ENCODE measurements at regions not wholly inside any gene's neighbourhood (a gene's known extent, or its start where the extent isn't known, plus 50 kb on each side); places are given as distances from the start of the nearest gene placed in this dataset.
"Not testable (repeated sequence)": the region's sequence is repeated elsewhere in the genome, so short reads cannot be mapped to it uniquely, and the experiment has no call there.

DNA sequence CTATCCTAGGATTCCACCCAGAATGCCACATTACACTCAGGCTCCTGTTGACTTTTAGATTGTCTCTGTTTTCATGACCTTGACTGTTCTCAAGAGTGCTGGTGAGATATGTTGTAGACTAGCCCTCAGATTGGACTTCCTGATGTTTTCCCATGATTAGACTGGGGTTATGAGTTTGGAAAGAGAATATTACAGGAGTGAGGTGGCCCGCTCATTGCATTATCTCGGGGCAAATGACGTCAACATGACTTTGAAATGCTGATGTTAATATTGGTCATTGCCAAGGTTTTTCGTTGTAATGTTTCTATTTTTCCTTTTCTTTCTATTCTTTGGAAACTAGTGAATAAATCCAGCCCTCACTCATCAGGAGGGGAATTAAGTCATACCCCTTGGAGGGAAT lies 355.7 kb upstream of the MON1B start:
- POLR2A ChIA-PET, result no interaction called here
- no peak overlapping the region for H3K4me3 Mint-ChIP-seq
- H3K27ac Mint-ChIP-seq, result no peak overlapping the region
- H3K4me1 Mint-ChIP-seq (ENCODE audit: low read depth), result no peaks in the 10 kb centered on the region
- peaks cover 8% of the 10 kb centered on the region for H3K9me3 Mint-ChIP-seq (ENCODE audit: insufficient read depth)
- H3K27me3 Mint-ChIP-seq (ENCODE audit: low read depth), result no peaks in the 10 kb centered on the region
- CTCF ChIA-PET, result no interaction called here
- no peak for ATAC-seq
- no peak for DNase-seq
- no peaks in the 10 kb centered on the region for H3K36me3 Mint-ChIP-seq (ENCODE audit: low read depth)

DNA sequence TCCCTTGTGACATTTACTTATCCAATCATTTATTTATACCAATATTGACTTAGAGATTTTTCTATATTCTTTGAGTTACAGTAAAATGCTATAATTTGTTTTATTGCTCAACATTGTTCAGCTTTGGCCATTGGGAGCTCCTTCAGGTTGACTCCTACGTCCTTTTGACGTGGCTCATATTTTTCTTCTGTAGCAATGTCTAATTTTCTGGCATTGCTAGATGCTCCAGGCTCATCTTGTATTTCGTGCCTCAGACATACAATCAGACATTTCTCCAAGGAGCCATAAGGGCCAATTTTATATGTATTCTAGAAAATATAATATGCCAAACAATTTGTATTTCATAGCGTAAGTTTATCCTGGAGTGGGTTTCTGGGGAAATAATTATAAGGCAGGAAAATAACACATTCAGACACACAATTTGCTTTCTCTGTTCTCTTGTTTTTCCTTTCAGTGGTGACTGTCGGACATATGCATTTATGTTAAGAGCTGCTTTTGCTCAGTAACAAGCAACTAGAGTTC lies 355.1 kb upstream of the MON1B start:
- DNase-seq, result no peak
- Mint-ChIP-seq H3K27me3 (ENCODE audit: low read depth) (no peaks in the 10 kb centered on the region), H3K4me1 (ENCODE audit: low read depth) (no peaks in the 10 kb centered on the region), H3K9me3 (ENCODE audit: insufficient read depth) (peaks cover 8% of the 10 kb centered on the region), H3K27ac (no peak overlapping the region), H3K36me3 (ENCODE audit: low read depth) (no peaks in the 10 kb centered on the region), H3K4me3 (no peak overlapping the region)
- POLR2A ChIA-PET, result no interaction called here
- CTCF ChIA-PET, result no interaction called here
- ATAC-seq, result no peak

DNA sequence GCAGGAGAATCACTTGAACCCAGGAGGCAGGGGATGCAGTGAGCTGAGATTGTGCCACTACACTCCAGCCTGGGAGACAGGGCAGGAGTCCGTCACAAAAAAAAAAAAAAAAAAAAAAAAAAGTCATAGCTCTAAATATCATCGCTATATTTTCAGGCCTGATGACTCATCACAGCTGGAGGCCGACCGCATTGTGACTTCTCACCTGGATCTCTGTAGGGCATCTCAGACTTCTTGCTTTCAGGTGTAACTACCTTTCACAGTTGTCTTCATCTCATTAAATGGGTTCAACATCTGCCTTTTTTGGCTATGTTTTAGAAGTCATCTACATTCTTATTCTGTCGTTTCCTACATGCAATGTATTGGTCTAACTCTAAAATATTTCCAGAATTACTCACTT lies 353.1 kb upstream of the MON1B start:
- H3K27me3 Mint-ChIP-seq (ENCODE audit: low read depth), result no peaks in the 10 kb centered on the region
- no peak for ATAC-seq
- no peak overlapping the region for H3K4me3 Mint-ChIP-seq
- ChIA-PET CTCF (no interaction called here), POLR2A (no interaction called here)
- peaks cover 13% of the 10 kb centered on the region for H3K9me3 Mint-ChIP-seq (ENCODE audit: insufficient read depth)
- no peaks in the 10 kb centered on the region for H3K4me1 Mint-ChIP-seq (ENCODE audit: low read depth)
- no peak overlapping the region for H3K27ac Mint-ChIP-seq
- H3K36me3 Mint-ChIP-seq (ENCODE audit: low read depth), result no peaks in the 10 kb centered on the region
- no peak for DNase-seq

DNA sequence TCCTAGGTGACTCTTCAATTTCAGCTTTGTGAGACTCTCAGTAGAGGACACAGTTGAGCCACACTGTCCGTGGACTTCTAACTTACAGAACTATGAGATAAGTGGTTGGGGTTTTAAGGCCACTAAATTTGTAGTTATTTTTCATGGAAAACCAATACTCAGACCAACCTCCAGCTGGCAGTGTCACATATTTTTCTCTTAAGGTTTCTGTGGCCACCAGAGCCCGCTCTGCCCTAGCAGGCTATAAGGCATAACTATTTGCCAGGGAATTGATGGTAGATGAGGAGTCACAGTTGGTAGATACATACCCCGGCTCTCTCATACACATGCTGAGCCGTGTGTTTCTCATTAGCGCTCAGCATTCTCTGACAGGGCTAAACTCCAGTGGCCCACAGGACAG lies 336.8 kb upstream of the MON1B start:
- POLR2A ChIA-PET, result no interaction called here
- Mint-ChIP-seq H3K4me1 (ENCODE audit: low read depth) (no peaks in the 10 kb centered on the region), H3K4me3 (no peak overlapping the region), H3K9me3 (ENCODE audit: insufficient read depth) (peaks cover 7% of the 10 kb centered on the region), H3K36me3 (ENCODE audit: low read depth) (no peaks in the 10 kb centered on the region), H3K27ac (no peak overlapping the region), H3K27me3 (ENCODE audit: low read depth) (no peaks in the 10 kb centered on the region)
- ATAC-seq (no peak), DNase-seq (no peak)
- CTCF ChIA-PET, result no interaction called here

DNA sequence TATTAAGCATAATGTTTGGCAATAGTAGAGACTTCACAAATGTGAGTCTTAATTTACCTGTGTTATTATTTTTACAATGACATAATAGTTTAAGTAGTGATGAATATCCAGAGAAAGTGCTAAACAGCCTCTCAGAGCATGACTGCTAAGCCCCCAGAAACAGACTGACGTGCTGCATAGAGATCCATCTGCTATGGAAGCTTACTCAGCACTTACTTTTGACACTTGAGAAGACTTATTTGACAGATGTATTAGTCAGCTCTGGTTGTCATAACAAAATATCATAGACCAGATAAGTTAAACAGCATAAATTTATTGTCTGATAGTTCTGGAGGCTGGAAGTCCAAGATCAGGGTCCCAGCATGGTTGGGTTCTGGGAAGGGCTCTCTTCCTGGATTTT lies 334.9 kb upstream of the MON1B start:
- no peak for ATAC-seq
- Mint-ChIP-seq H3K27ac (no peak overlapping the region), H3K4me3 (no peak overlapping the region), H3K27me3 (ENCODE audit: low read depth) (no peaks in the 10 kb centered on the region), H3K4me1 (ENCODE audit: low read depth) (no peaks in the 10 kb centered on the region), H3K9me3 (ENCODE audit: insufficient read depth) (peaks cover 14% of the 10 kb centered on the region), H3K36me3 (ENCODE audit: low read depth) (no peaks in the 10 kb centered on the region)
- ChIA-PET CTCF (no interaction called here), POLR2A (no interaction called here)
- DNase-seq, result no peak

DNA sequence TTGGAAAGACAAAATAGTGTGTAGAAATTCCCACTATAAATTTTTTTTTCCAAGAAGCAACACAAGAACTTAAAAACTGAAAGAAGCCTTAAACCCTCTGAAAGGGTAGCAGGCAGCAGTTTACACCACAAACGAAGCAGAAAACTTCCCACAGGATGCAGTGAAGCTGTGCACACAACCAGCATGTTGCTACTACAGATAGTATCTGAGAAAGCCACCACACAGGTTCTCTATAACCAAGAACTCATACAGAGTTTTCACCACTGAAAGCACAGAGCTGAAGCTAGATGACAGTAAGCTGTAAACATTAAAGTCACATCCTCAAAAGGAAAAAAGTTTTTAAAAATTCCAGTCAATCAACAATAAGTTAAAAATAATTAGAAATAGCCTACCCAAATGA lies 333.6 kb upstream of the MON1B start:
- DNase-seq (no peak), ATAC-seq (no peak)
- Mint-ChIP-seq H3K9me3 (ENCODE audit: insufficient read depth) (peaks cover 16% of the 10 kb centered on the region), H3K27ac (no peak overlapping the region), H3K27me3 (ENCODE audit: low read depth) (no peaks in the 10 kb centered on the region), H3K4me1 (ENCODE audit: low read depth) (no peaks in the 10 kb centered on the region), H3K36me3 (ENCODE audit: low read depth) (no peaks in the 10 kb centered on the region), H3K4me3 (no peak overlapping the region)
- POLR2A ChIA-PET, result no interaction called here
- CTCF ChIA-PET, result no interaction called here

DNA sequence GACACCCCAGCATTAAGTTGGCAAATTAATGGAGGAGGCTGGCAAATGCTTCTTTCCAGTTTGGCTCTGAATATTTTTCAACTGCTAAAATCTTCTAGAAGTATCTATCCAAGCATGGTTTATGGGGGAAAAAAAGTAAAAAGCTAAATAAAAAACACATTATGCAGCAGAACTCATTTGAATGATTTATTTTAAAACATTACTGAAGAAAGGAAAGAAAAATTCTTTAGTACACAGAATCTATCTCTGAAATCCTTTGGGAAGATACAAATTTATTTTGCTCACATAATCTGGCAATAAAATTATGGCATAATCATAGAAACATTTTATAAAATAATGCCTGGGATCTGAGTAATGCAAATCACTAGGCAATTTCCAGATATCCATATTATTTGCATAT lies 328.1 kb upstream of the MON1B start:
- no peak overlapping the region for H3K4me3 Mint-ChIP-seq

DNA sequence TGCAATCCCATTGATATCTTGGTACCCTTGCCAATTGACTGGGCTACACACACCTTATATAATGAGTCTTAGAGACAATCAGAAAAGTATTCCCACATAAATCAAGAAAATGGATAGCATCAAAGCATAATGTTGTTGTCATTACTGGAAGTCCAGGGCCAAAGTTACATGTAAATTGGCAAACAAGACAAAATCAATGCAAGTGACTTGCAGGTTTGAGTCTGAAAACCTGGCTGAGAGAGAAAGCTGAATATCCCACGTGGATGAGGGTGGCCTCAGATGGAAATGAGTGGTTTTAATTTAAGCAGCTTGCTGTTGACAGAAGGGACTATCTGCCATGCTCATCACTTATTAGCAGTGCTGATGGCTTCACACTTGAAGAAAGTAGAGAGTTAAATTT lies 324.0 kb upstream of the MON1B start:
- Mint-ChIP-seq H3K27ac (no peak overlapping the region), H3K36me3 (ENCODE audit: low read depth) (no peaks in the 10 kb centered on the region), H3K27me3 (ENCODE audit: low read depth) (no peaks in the 10 kb centered on the region), H3K9me3 (ENCODE audit: insufficient read depth) (no peaks in the 10 kb centered on the region), H3K4me3 (no peak overlapping the region), H3K4me1 (ENCODE audit: low read depth) (no peaks in the 10 kb centered on the region)
- ATAC-seq, result no peak
- no peak for DNase-seq
- POLR2A ChIA-PET, result no interaction called here
- CTCF ChIA-PET, result no interaction called here

More for the DNA sequence above, 328.1 kb upstream of the MON1B start:
- no peaks in the 10 kb centered on the region for H3K27me3 Mint-ChIP-seq (ENCODE audit: low read depth)
- DNase-seq, result no peak
- POLR2A ChIA-PET, result no interaction called here
- peaks cover 16% of the 10 kb centered on the region for H3K9me3 Mint-ChIP-seq (ENCODE audit: insufficient read depth)
- CTCF ChIA-PET, result no interaction called here
- no peaks in the 10 kb centered on the region for H3K4me1 Mint-ChIP-seq (ENCODE audit: low read depth)
- no peak for ATAC-seq
- no peak overlapping the region for H3K27ac Mint-ChIP-seq
- no peaks in the 10 kb centered on the region for H3K36me3 Mint-ChIP-seq (ENCODE audit: low read depth)

DNA sequence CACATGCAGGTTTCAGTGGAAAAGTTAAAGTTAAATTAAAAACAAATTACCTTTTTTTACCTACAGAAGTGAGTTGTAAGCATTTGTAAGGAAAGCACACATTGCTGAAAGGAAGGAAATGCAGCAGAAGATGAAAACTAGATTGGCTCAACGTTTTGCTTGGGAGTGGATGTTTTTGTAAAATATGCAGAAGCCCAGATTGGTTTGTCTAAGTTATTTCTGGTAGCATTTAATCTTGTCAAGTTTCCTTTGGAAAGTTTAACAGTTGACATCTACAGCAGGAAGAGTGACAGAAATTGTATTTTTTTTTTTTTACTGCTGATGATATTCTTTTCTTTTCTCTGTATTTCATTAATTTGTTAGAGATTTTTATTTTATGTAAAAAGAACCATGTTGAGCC lies 315.1 kb upstream of the MON1B start:
- H3K36me3 Mint-ChIP-seq (ENCODE audit: low read depth), result no peaks in the 10 kb centered on the region
- peaks cover 7% of the 10 kb centered on the region for H3K9me3 Mint-ChIP-seq (ENCODE audit: insufficient read depth)
- ChIA-PET POLR2A (no interaction called here), CTCF (no interaction called here)
- H3K4me3 Mint-ChIP-seq, result no peak overlapping the region
- ATAC-seq, result no peak
- H3K27ac Mint-ChIP-seq, result no peak overlapping the region
- no peaks in the 10 kb centered on the region for H3K27me3 Mint-ChIP-seq (ENCODE audit: low read depth)
- DNase-seq, result no peak
- H3K4me1 Mint-ChIP-seq (ENCODE audit: low read depth), result no peaks in the 10 kb centered on the region

DNA sequence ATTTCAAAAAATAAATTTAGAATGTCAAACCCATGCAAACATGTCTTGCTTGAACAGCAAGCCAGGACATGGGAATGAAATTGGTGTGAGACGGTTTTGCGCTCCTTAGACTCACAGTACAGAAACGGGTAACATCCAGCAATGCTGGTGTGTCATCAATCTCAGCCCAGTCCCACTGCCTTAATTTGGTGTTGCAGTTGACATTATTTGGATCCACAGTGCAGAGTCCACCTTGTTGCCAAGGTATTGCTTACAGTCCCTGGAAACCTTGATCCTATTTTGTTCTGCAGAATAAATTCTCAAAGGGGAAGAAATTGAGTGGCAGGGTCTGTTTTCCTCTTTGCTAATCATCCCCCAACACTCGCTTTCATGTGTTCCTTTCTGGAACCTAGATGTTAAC lies 311.6 kb upstream of the MON1B start:
- ATAC-seq (no peak), DNase-seq (no peak)
- ChIA-PET POLR2A (no interaction called here), CTCF (no interaction called here)
- Mint-ChIP-seq H3K9me3 (ENCODE audit: insufficient read depth) (peaks cover 4% of the 10 kb centered on the region), H3K27me3 (ENCODE audit: low read depth) (no peaks in the 10 kb centered on the region), H3K36me3 (ENCODE audit: low read depth) (no peaks in the 10 kb centered on the region), H3K27ac (no peak overlapping the region), H3K4me1 (ENCODE audit: low read depth) (no peaks in the 10 kb centered on the region), H3K4me3 (no peak overlapping the region)

DNA sequence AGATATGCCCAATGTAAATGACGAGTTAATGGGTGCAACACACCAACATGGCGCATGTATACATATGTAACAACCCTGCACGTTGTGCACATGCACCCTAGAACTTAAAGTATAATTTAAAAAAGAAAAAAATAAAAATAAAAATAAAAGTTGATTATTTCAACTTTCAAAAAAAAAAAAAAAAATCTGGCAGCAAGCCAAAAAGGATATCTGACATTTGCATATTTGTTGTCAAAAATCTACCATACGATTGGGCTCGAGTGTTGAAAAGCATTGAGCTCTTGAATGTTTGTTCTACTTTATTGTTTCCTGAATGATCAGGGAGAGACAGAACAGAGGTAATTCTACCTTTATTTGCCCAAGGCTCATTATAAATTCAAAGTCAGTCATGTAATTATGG lies 310.5 kb upstream of the MON1B start:
- H3K27me3 Mint-ChIP-seq (ENCODE audit: low read depth); ATAC-seq; H3K9me3 Mint-ChIP-seq (ENCODE audit: insufficient read depth); CTCF ChIA-PET; H3K4me3 Mint-ChIP-seq; DNase-seq; H3K36me3 Mint-ChIP-seq (ENCODE audit: low read depth); H3K27ac Mint-ChIP-seq; POLR2A ChIA-PET; H3K4me1 Mint-ChIP-seq (ENCODE audit: low read depth): not testable (repeated sequence)

DNA sequence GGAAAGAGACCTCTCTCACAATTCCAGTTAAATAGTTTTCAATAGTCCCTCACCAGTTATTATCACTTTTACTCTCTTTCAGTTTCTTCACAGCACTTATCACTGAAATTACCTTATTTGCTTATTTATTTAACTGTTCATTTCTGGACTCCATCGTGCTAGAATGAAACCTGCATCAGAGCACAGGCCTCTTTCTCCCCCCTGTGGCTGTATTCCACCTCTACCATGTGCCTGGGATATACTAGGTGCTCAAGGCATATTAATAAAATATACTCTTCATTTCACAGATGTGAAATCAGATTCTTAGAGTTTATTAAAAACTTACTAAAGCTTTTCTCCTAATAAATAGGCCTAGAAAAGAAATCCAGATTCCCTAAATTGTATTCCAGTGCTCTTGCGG lies 308.9 kb upstream of the MON1B start:
- no peak overlapping the region for H3K4me3 Mint-ChIP-seq
- H3K9me3 Mint-ChIP-seq (ENCODE audit: insufficient read depth), result peaks cover 4% of the 10 kb centered on the region
- ATAC-seq (no peak), DNase-seq (no peak)
- no peaks in the 10 kb centered on the region for H3K36me3 Mint-ChIP-seq (ENCODE audit: low read depth)
- H3K27ac Mint-ChIP-seq, result no peak overlapping the region
- ChIA-PET CTCF (no interaction called here), POLR2A (no interaction called here)
- H3K4me1 Mint-ChIP-seq (ENCODE audit: low read depth), result no peaks in the 10 kb centered on the region
- H3K27me3 Mint-ChIP-seq (ENCODE audit: low read depth), result no peaks in the 10 kb centered on the region

DNA sequence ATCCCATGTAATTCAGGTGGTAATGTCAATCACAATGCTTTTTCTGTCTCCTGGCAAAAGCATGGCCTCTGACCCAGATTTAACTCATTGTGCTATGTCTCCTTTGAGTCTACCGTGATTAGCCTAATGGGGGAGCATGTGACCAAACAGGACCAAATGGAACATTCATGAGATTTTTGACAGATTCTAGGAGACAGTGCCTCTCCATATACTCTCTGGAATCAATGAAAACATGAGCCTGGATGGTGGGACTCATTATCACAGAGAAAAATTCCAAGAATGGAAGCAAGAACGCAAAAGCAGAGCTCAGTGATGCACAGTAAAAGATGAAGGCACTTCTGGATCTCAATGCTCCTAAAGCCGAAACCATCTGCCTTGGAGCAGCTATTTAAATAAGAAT lies 307.9 kb upstream of the MON1B start:
- Mint-ChIP-seq H3K27me3 (ENCODE audit: low read depth) (no peaks in the 10 kb centered on the region), H3K9me3 (ENCODE audit: insufficient read depth) (peaks cover 4% of the 10 kb centered on the region), H3K4me3 (no peak overlapping the region), H3K27ac (no peak overlapping the region), H3K36me3 (ENCODE audit: low read depth) (no peaks in the 10 kb centered on the region), H3K4me1 (ENCODE audit: low read depth) (no peaks in the 10 kb centered on the region)
- CTCF ChIA-PET, result no interaction called here
- POLR2A ChIA-PET, result no interaction called here
- no peak for ATAC-seq
- DNase-seq, result no peak
